ENCODE measurements at regions not wholly inside any gene's neighbourhood (a gene's known extent, or its start where the extent isn't known, plus 50 kb on each side); places are given as distances from the start of the nearest gene placed in this dataset.

DNA sequence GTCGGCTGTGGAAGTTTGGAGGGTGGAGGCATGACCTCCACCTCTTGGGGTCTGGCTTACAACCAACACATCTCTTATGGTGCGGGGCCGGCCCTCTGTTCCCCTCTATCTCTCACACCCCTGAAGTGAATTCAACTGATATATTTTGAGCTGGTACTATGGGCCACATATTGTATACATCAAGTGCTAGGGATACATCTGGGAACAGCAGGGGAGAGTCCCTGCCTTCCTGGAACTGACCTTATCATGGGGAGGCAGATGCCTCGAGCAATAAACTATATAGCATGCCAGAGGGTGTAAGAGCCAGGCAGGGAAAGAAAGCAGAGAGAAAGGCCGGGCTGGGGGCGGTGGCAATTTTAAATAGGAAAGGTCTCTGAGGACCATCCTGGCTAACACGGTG is 60.4 kb upstream of the TRPM1 start:
- TF ChIP-seq, protein P1, sequence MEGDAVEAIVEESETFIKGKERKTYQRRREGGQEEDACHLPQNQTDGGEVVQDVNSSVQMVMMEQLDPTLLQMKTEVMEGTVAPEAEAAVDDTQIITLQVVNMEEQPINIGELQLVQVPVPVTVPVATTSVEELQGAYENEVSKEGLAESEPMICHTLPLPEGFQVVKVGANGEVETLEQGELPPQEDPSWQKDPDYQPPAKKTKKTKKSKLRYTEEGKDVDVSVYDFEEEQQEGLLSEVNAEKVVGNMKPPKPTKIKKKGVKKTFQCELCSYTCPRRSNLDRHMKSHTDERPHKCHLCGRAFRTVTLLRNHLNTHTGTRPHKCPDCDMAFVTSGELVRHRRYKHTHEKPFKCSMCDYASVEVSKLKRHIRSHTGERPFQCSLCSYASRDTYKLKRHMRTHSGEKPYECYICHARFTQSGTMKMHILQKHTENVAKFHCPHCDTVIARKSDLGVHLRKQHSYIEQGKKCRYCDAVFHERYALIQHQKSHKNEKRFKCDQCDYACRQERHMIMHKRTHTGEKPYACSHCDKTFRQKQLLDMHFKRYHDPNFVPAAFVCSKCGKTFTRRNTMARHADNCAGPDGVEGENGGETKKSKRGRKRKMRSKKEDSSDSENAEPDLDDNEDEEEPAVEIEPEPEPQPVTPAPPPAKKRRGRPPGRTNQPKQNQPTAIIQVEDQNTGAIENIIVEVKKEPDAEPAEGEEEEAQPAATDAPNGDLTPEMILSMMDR (IDR thresholded peaks at IDR 0.05): no peak
- TF ChIP-seq POLR2A (IDR thresholded peaks at IDR 0.05) (no peak), EP300 (IDR thresholded peaks at IDR 0.05) (no peak), POLR2AphosphoS5 (IDR thresholded peaks at IDR 0.05) (no peak)

Measured in suprapubic skin (tissue), 4 donors.